ENCODE measurements at regions not wholly inside any gene's neighbourhood (a gene's known extent, or its start where the extent isn't known, plus 50 kb on each side); places are given as distances from the start of the nearest gene placed in this dataset.

- no peak for TF ChIP-seq CTCF (IDR thresholded peaks at IDR 0.05; ENCODE audit: borderline replicate concordance, extremely low read depth, low read length, poor library complexity, severe bottlenecking)
- TF ChIP-seq EZH2 (IDR thresholded peaks at IDR 0.05; ENCODE audit: borderline replicate concordance, low read depth, low read length, severe bottlenecking), result no peak
Measured at GRCh38 chr15:69906256-69907185, 191.2 kb downstream of the TLE3 start.
